22Rv1 (cell line): ENCODE measurements at regions not wholly inside any gene's neighbourhood (a gene's known extent, or its start where the extent isn't known, plus 50 kb on each side); places are given as distances from the start of the nearest gene placed in this dataset.

ENCODE experiments used
- CTCF ChIP-seq: fragments of 450-650 bp; IDR thresholded peaks from 2 replicates; pipeline ENCODE4 v1.5.1; 2017; ENCODE audit warnings: mild to moderate bottlenecking
- ZFX ChIP-seq: fragments of 450-650 bp; IDR thresholded peaks from 2 replicates; pipeline ENCODE4 v1.6.1; 2017; ENCODE audit warnings: antibody characterized with exemption, borderline replicate concordance

- TF ChIP-seq CTCF (no peak), ZFX (no peak)
These were observed 226.1 kb upstream of the KCNIP4 start for GRCh38 chr4:22174640-22175039.
